HCT116 (cell line): ENCODE measurements at regions not wholly inside any gene's neighbourhood (a gene's known extent, or its start where the extent isn't known, plus 50 kb on each side); places are given as distances from the start of the nearest gene placed in this dataset.

Experiments used
- ATAC-seq: fragments of 200-7000 bp; cut with Tn5 transposase; 2 replicates; pipeline ENCODE4 v1.9.1; 2020; ENCODE audit warnings: mild to moderate bottlenecking, moderate library complexity
- BruUV-seq: library from RNA; stranded (reverse); fragments of 400-500 nt; replicated peaks from 2 replicates; lab custom pipeline; 2021; lab: Mats Ljungman, UMichigan
- CTCF ChIA-PET: fragments of 300-600 bp; sonication (Branson Sonifier 250); formaldehyde crosslinking; loops from one replicate; lab custom pipeline; 2021; ENCODE audit warnings: antibody characterized with exemption; lab: Charles Lee
- POLR2A ChIA-PET: fragments of 300-600, 350-600 bp; sonication (Branson Sonifier 250); formaldehyde crosslinking; loops from one replicate; lab custom pipeline; 2021; ENCODE audit warnings: antibody characterized with exemption; lab: Charles Lee
- RAD21 ChIA-PET, 2 experiments: fragments of 300-600 bp; sonication (Branson Sonifier 250); formaldehyde crosslinking; loops; one replicate each; lab custom pipeline; 2023; ENCODE audit warnings: low total read pairs in 2 of 2; ENCODE audit not compliant: uncharacterized antibody in 2 of 2, unreplicated experiment in 2 of 2, low non-redundant PET in 1 of 2; lab: Charles Lee
- DNase-seq: peaks from one replicate; pipeline ENCODE4 v3.0.0-alpha.2; 2010; ENCODE audit warnings: low read depth, low spot score
- H2AFZ ChIP-seq: fragments of 200-600 bp; shearing (Covaris generic), sonication (generic); 2 replicates; pipeline ENCODE4 v1.6.1; 2017; ENCODE audit warnings: low read depth, mixed run types, mixed read lengths, antibody characterized with exemption, low read length; ENCODE audit not compliant: poor library complexity, severe bottlenecking
- H3K27ac ChIP-seq: 2 replicates; pipeline ENCODE4 v1.5.1; 2012; ENCODE audit warnings: low read depth, low read length
- H3K27me3 ChIP-seq: fragments of 200-600 bp; sonication (generic); 2 replicates; pipeline ENCODE4 v1.6.1; 2016; ENCODE audit warnings: mixed run types, low read length, mixed read lengths; ENCODE audit not compliant: insufficient read depth
- H3K36me3 ChIP-seq, 2 experiments: fragments of 200-500 bp in 1 of 2; fragments of 200-600 bp in 1 of 2; sonication (Bioruptor generic) in 1 of 2; sonication (generic) in 1 of 2; 2 replicates each; pipeline versions ENCODE4 v1.5.1 to v1.6.1; 2014 to 2016; ENCODE audit warnings: low read length in 2 of 2, inconsistent platforms in 1 of 2, mixed read lengths in 1 of 2, mixed run types in 1 of 2; ENCODE audit not compliant: insufficient read depth in 2 of 2, control insufficient read depth in 1 of 2
- H3K4me1 ChIP-seq, 2 experiments: fragments of 200-600 bp in 1 of 2; sonication (generic) in 1 of 2; 2 replicates each; pipeline versions ENCODE4 v1.5.1 to v1.6.1; 2012 to 2017; ENCODE audit warnings: low read length in 2 of 2, inconsistent platforms in 1 of 2, mild to moderate bottlenecking in 1 of 2, mixed read lengths in 1 of 2, mixed run types in 1 of 2, moderate library complexity in 1 of 2; ENCODE audit not compliant: insufficient read depth in 2 of 2, control insufficient read depth in 1 of 2
- H3K4me2 ChIP-seq: fragments of 200-600 bp; sonication (generic); 2 replicates; pipeline ENCODE4 v1.6.1; 2017; ENCODE audit warnings: mixed run types, low read length, mixed read lengths
- H3K4me3 ChIP-seq, 2 experiments: fragments of 200-600 bp in 1 of 2; sonication (generic) in 1 of 2; replicated peaks in 1 of 2; 2 replicates each; pipeline ENCODE4 v1.5.1; 2011 to 2016; ENCODE audit warnings: low read length in 2 of 2, control low read depth in 1 of 2, low read depth in 1 of 2, mild to moderate bottlenecking in 1 of 2, mixed read lengths in 1 of 2, mixed run types in 1 of 2
- H3K79me2 ChIP-seq: fragments of 200-600 bp; sonication (generic); 2 replicates; pipeline ENCODE4 v1.6.1; 2017; ENCODE audit warnings: mild to moderate bottlenecking, mixed run types, low read length, moderate library complexity, mixed read lengths; ENCODE audit not compliant: insufficient read depth
- H3K9ac ChIP-seq: fragments of 200-600 bp; sonication (generic); 2 replicates; pipeline ENCODE4 v1.6.1; 2016; ENCODE audit warnings: low read length, mixed read lengths
- H3K9me2 ChIP-seq: fragments of 200-600 bp; sonication (generic), shearing (Covaris generic); 2 replicates; pipeline ENCODE4 v1.6.1; 2017; ENCODE audit warnings: mixed run types, mild to moderate bottlenecking, moderate library complexity; ENCODE audit not compliant: insufficient read depth
- H3K9me3 ChIP-seq, 2 experiments: fragments of 200-500 bp in 1 of 2; fragments of 200-600 bp in 1 of 2; sonication (Bioruptor generic) in 1 of 2; sonication (generic) in 1 of 2; 2 replicates each; pipeline ENCODE4 v1.6.1; 2014 to 2017; ENCODE audit warnings: low read length in 2 of 2, mixed read lengths in 2 of 2, inconsistent platforms in 1 of 2, low read depth in 1 of 2, mild to moderate bottlenecking in 1 of 2, mixed run types in 1 of 2, moderate library complexity in 1 of 2; ENCODE audit not compliant: control insufficient read depth in 1 of 2, insufficient read depth in 1 of 2
- H4K20me1 ChIP-seq: fragments of 200-600 bp; sonication (generic), shearing (Covaris generic); 2 replicates; pipeline ENCODE4 v1.6.1; 2017; ENCODE audit warnings: mixed run types, mild to moderate bottlenecking, moderate library complexity; ENCODE audit not compliant: insufficient read depth
- ATF3 ChIP-seq: IDR thresholded peaks from 2 replicates; pipeline ENCODE4 v1.6.1; 2012
- CTCF ChIP-seq, 3 experiments: fragments of 200-600 bp in 1 of 3; sonication (generic) in 1 of 3; IDR thresholded peaks in 2 of 3; conservative IDR thresholded peaks in 1 of 3; 2 replicates each; pipeline ENCODE4 v1.5.1; 2012 to 2017; ENCODE audit warnings: low read depth in 2 of 3, low read length in 2 of 3, antibody characterized with exemption in 1 of 3, borderline replicate concordance in 1 of 3, control low read depth in 1 of 3, mild to moderate bottlenecking in 1 of 3, mixed read lengths in 1 of 3, mixed run types in 1 of 3, moderate library complexity in 1 of 3; ENCODE audit not compliant: insufficient read depth in 1 of 3
- EZH2phosphoT487 ChIP-seq: fragments of 200-600 bp; IDR thresholded peaks from 2 replicates; pipeline ENCODE4 v1.6.1; 2018; ENCODE audit warnings: antibody characterized with exemption, borderline replicate concordance
- FOSL1 ChIP-seq: IDR thresholded peaks from 2 replicates; pipeline ENCODE4 v1.6.1; 2012; ENCODE audit warnings: low read depth
- POLR2A ChIP-seq: IDR thresholded peaks from 2 replicates; pipeline ENCODE4 v1.7.0; 2011; ENCODE audit warnings: borderline replicate concordance; ENCODE audit not compliant: insufficient read depth, insufficient read length; ENCODE audit errors: extremely low read depth
- SP1 ChIP-seq: IDR thresholded peaks from 2 replicates; pipeline ENCODE4 v1.6.1; 2012; ENCODE audit warnings: low read depth
- YY1 ChIP-seq: IDR thresholded peaks from 2 replicates; pipeline ENCODE4 v1.6.1; 2011; ENCODE audit warnings: low read length, low read depth, moderate library complexity, mild to moderate bottlenecking; ENCODE audit not compliant: insufficient replicate concordance; ENCODE audit errors: extremely low read depth
- ZBTB33 ChIP-seq: IDR thresholded peaks from 2 replicates; pipeline ENCODE4 v1.6.1; 2011; ENCODE audit warnings: mild to moderate bottlenecking, low read length, moderate library complexity; ENCODE audit not compliant: insufficient replicate concordance; ENCODE audit errors: extremely low read depth
- intact Hi-C: fragments of 100-400 bp; cut with micrococcal nuclease; formaldehyde crosslinking; loops from 2 replicates; pipeline ENCODE4 v1.10.0; 2022

- no peak overlapping the region for H2AFZ ChIP-seq
- no peak overlapping the region for H3K4me3 ChIP-seq
- H3K4me2 ChIP-seq = no peak overlapping the region
- ChIA-PET CTCF (no interaction called here), RAD21 (no interaction called here), POLR2A (no interaction called here)
- no peak for DNase-seq
- H3K79me2 ChIP-seq = no peaks in the 10 kb centered on the region
- H3K9ac ChIP-seq = no peak overlapping the region
- no TSS peak for BruUV-seq
- H3K4me1 ChIP-seq = no peaks in the 10 kb centered on the region
- H3K27ac ChIP-seq = no peak overlapping the region
- H3K9me2 ChIP-seq = no peaks in the 10 kb centered on the region
- H4K20me1 ChIP-seq = no peaks in the 10 kb centered on the region
- peaks cover 0 to 15% of the 10 kb centered on the region in 2 experiments; a peak in 2 of 4 replicates for H3K9me3 ChIP-seq
- no peak for ATAC-seq
- H3K36me3 ChIP-seq = no peaks in the 10 kb centered on the region
- TF ChIP-seq EZH2phosphoT487 = no peak
- H3K27me3 ChIP-seq = no peaks in the 10 kb centered on the region
- intact Hi-C loops = no loop called here
These were observed 1169.7 kb downstream of the DIAPH3 start for GRCh38 chr13:58994077-58994476.

- H2AFZ ChIP-seq = no peak overlapping the region
These were observed 1169.0 kb downstream of the DIAPH3 start for GRCh38 chr13:58994777-58995176.

More at GRCh38 chr13:58994777-58995176, 1169.0 kb downstream of the DIAPH3 start:
- Histone ChIP-seq H3K9me2 (no peaks in the 10 kb centered on the region), H3K4me2 (no peak overlapping the region), H3K27ac (no peak overlapping the region), H3K9me3 (peaks cover 0 to 10% of the 10 kb centered on the region in 2 experiments; a peak in 2 of 4 replicates), H3K36me3 (no peaks in the 10 kb centered on the region), H3K4me1 (no peaks in the 10 kb centered on the region), H3K27me3 (no peaks in the 10 kb centered on the region), H4K20me1 (no peaks in the 10 kb centered on the region), H3K4me3 (no peak overlapping the region), H3K9ac (no peak overlapping the region), H3K79me2 (no peaks in the 10 kb centered on the region)
- intact Hi-C loops = no loop called here
- BruUV-seq = no TSS peak
- POLR2A ChIA-PET = no interaction called here
- no peak for ATAC-seq
- RAD21 ChIA-PET = no interaction called here
- TF ChIP-seq POLR2A (no peak), ATF3 (no peak), SP1 (no peak), YY1 (no peak), ZBTB33 (no peak), CTCF (IDR thresholded peaks at IDR 0.05 in 2 of 3, conservative IDR thresholded peaks at IDR 0.05 in 1 of 3; ENCODE audit: borderline replicate concordance in 1 of 3, insufficient read depth in 1 of 3, low read depth in 2 of 3, low read length in 2 of 3) (no peak), FOSL1 (no peak)
- DNase-seq = no peak
- CTCF ChIA-PET = no interaction called here
